H1 (cell line): ENCODE measurements at regions not wholly inside any gene's neighbourhood (a gene's known extent, or its start where the extent isn't known, plus 50 kb on each side); places are given as distances from the start of the nearest gene placed in this dataset.

ENCODE experiments used
- CTCF ChIA-PET: fragments of 300-600 bp; sonication (Branson Sonifier 250); formaldehyde crosslinking; loops from one replicate; lab custom pipeline; 2021; ENCODE audit not compliant: partially characterized antibody; lab: Charles Lee
- POLR2A ChIA-PET: fragments of 300-600 bp; sonication (Branson Sonifier 250); formaldehyde crosslinking; loops from one replicate; lab custom pipeline; 2021; ENCODE audit warnings: inconsistent platforms; ENCODE audit not compliant: partially characterized antibody; lab: Charles Lee
- DNase-seq, 2 experiments: peaks; one replicate each; pipeline versions ENCODE4 v3.0.0 to v3.0.0-alpha.2; 2010 to 2022; ENCODE audit warnings: low spot score in 2 of 2, low read depth in 1 of 2, mixed read lengths in 1 of 2
- FAIRE-seq: peaks from 2 replicates; lab custom pipeline; 2011; peaks lifted over from hg19 to GRCh38; lab: Jason Lieb, UNC
- H2AFZ ChIP-seq: 2 replicates; pipeline ENCODE4 v1.8.1; 2012; ENCODE audit warnings: low read length, inconsistent platforms
- H2AK5ac ChIP-seq: 2 replicates; pipeline ENCODE4 v1.6.1; 2013; ENCODE audit warnings: low read depth, low read length
- H2BK120ac ChIP-seq: replicated peaks from 2 replicates; pipeline ENCODE3; 2013; ENCODE audit warnings: low read depth, low read length, inconsistent platforms
- H2BK12ac ChIP-seq: 2 replicates; pipeline ENCODE4 v1.6.1; 2013; ENCODE audit warnings: low read depth, low read length
- H2BK15ac ChIP-seq: 2 replicates; pipeline ENCODE4 v1.6.1; 2013; ENCODE audit warnings: low read length
- H2BK20ac ChIP-seq: 2 replicates; pipeline ENCODE4 v1.6.1; 2013; ENCODE audit warnings: low read length
- H2BK5ac ChIP-seq: 2 replicates; pipeline ENCODE4 v1.6.1; 2013; ENCODE audit warnings: low read depth, low read length
- H3K14ac ChIP-seq: 2 replicates; pipeline ENCODE4 v1.6.1; 2013; ENCODE audit warnings: inconsistent platforms; ENCODE audit not compliant: insufficient read length
- H3K18ac ChIP-seq: 2 replicates; pipeline ENCODE4 v1.6.1; 2013; ENCODE audit warnings: low read length; ENCODE audit errors: extremely low read depth
- H3K23ac ChIP-seq: 2 replicates; pipeline ENCODE4 v1.6.1; 2013; ENCODE audit warnings: inconsistent platforms; ENCODE audit not compliant: insufficient read length
- H3K23me2 ChIP-seq: 2 replicates; pipeline ENCODE4 v1.6.1; 2013; ENCODE audit warnings: low read depth, low read length
- H3K27ac ChIP-seq: 2 replicates; pipeline ENCODE4 v1.6.1; 2011; ENCODE audit warnings: low read depth, low read length, inconsistent platforms
- H3K27me3 ChIP-seq, 4 experiments: replicated peaks in 1 of 4; 1 replicate in 1 of 4; 2 replicates in 3 of 4; pipeline versions ENCODE4 v1.6.1 to v1.8.1; 2011 to 2013; ENCODE audit warnings: low read length in 3 of 4, mild to moderate bottlenecking in 3 of 4, inconsistent platforms in 2 of 4, mixed read lengths in 2 of 4, moderate library complexity in 1 of 4; ENCODE audit not compliant: control insufficient read depth in 3 of 4, insufficient read depth in 3 of 4; ENCODE audit errors: extremely low read depth in 1 of 4
- H3K36me3 ChIP-seq, 4 experiments: 2 replicates each; pipeline versions ENCODE4 v1.6.1 to v1.8.1; 2011 to 2013; ENCODE audit warnings: mild to moderate bottlenecking in 4 of 4, low read length in 3 of 4, moderate library complexity in 2 of 4, control low read depth in 1 of 4, inconsistent platforms in 1 of 4; ENCODE audit not compliant: insufficient read depth in 4 of 4, control insufficient read depth in 2 of 4
- H3K4ac ChIP-seq: replicated peaks from 2 replicates; pipeline ENCODE3; 2013; ENCODE audit warnings: low read length, low read depth, mixed read lengths, inconsistent platforms; ENCODE audit not compliant: insufficient read length
- H3K4me1 ChIP-seq, 4 experiments: replicated peaks in 1 of 4; 1 replicate in 1 of 4; 2 replicates in 3 of 4; pipeline versions ENCODE4 v1.6.1 to v1.8.1; 2011 to 2013; ENCODE audit warnings: low read length in 3 of 4, inconsistent platforms in 2 of 4, mixed read lengths in 1 of 4; ENCODE audit not compliant: insufficient read depth in 4 of 4, control insufficient read depth in 3 of 4
- H3K4me2 ChIP-seq, 2 experiments: 2 replicates each; pipeline versions ENCODE4 v1.6.1 to v1.8.1; 2011 to 2013; ENCODE audit warnings: low read depth in 2 of 2, low read length in 2 of 2, control low read depth in 1 of 2, inconsistent platforms in 1 of 2, mild to moderate bottlenecking in 1 of 2; ENCODE audit not compliant: insufficient read depth in 1 of 2
- H3K4me3 ChIP-seq, 4 experiments: fragments of 200-600, 300-600 bp in 1 of 4; sonication (generic), shearing (Covaris generic), sonication (Bioruptor Twin) in 1 of 4; 2 replicates each; pipeline versions ENCODE4 v1.5.1 to v1.8.1; 2011 to 2016; ENCODE audit warnings: low read length in 4 of 4, low read depth in 3 of 4, control low read depth in 2 of 4, inconsistent platforms in 2 of 4, mild to moderate bottlenecking in 2 of 4, mixed read lengths in 1 of 4, moderate library complexity in 1 of 4; ENCODE audit not compliant: insufficient read depth in 2 of 4; ENCODE audit errors: extremely low read depth in 1 of 4
- H3K56ac ChIP-seq: replicated peaks from 2 replicates; pipeline ENCODE3; 2013; ENCODE audit warnings: low read depth, mild to moderate bottlenecking, mixed read lengths, low read length, inconsistent platforms; ENCODE audit not compliant: insufficient read length
- H3K79me1 ChIP-seq: 2 replicates; pipeline ENCODE4 v1.6.1; 2013; ENCODE audit warnings: low read depth, low read length, control low read depth
- H3K79me2 ChIP-seq, 2 experiments: 2 replicates each; pipeline versions ENCODE4 v1.6.1 to v1.8.1; 2012 to 2013; ENCODE audit warnings: low read length in 2 of 2, mild to moderate bottlenecking in 2 of 2, inconsistent platforms in 1 of 2; ENCODE audit not compliant: insufficient read depth in 2 of 2, control insufficient read depth in 1 of 2
- H3K9ac ChIP-seq, 4 experiments: replicated peaks in 1 of 4; 1 replicate in 1 of 4; 2 replicates in 3 of 4; pipeline versions ENCODE4 v1.6.1 to v1.8.1; 2011 to 2013; ENCODE audit warnings: low read depth in 3 of 4, low read length in 3 of 4, control low read depth in 2 of 4, mild to moderate bottlenecking in 2 of 4, moderate library complexity in 2 of 4, inconsistent platforms in 1 of 4; ENCODE audit errors: extremely low read depth in 1 of 4
- H3K9me3 ChIP-seq, 2 experiments: 2 replicates each; pipeline versions ENCODE4 v1.6.1 to v1.8.1; 2012 to 2013; ENCODE audit warnings: mild to moderate bottlenecking in 2 of 2, moderate library complexity in 2 of 2, control low read depth in 1 of 2, inconsistent platforms in 1 of 2, low read depth in 1 of 2, low read length in 1 of 2, mixed read lengths in 1 of 2; ENCODE audit not compliant: insufficient read depth in 2 of 2
- H4K20me1 ChIP-seq, 2 experiments: replicated peaks in 1 of 2; 2 replicates each; pipeline versions ENCODE3 to v1.8.1; 2011 to 2013; ENCODE audit warnings: inconsistent platforms in 2 of 2, low read length in 2 of 2, mild to moderate bottlenecking in 1 of 2; ENCODE audit not compliant: insufficient read depth in 2 of 2, control insufficient read depth in 1 of 2
- H4K5ac ChIP-seq: 2 replicates; pipeline ENCODE4 v1.6.1; 2013; ENCODE audit warnings: low read length, low read depth, mixed read lengths, inconsistent platforms; ENCODE audit not compliant: insufficient read length
- H4K8ac ChIP-seq: 2 replicates; pipeline ENCODE4 v1.8.0; 2013; ENCODE audit warnings: mild to moderate bottlenecking, moderate library complexity, low read length, inconsistent platforms; ENCODE audit not compliant: insufficient read depth; ENCODE audit errors: extremely low read depth
- H4K91ac ChIP-seq: replicated peaks from 2 replicates; pipeline ENCODE3; 2013; ENCODE audit warnings: low read length, mixed read lengths, inconsistent platforms; ENCODE audit not compliant: insufficient read length
- ATF3 ChIP-seq: IDR thresholded peaks from 2 replicates; pipeline ENCODE4 v1.6.1; 2011; ENCODE audit warnings: low read depth, mild to moderate bottlenecking, low read length; ENCODE audit not compliant: insufficient read depth
- BCL11A ChIP-seq, 2 experiments: IDR thresholded peaks; one replicate each; pipeline ENCODE4 v1.6.1; 2011; ENCODE audit warnings: low read depth in 2 of 2, low read length in 2 of 2, mild to moderate bottlenecking in 2 of 2
- CBX8 ChIP-seq: fragments of 300-800, 300-1000 bp; sonication (generic); IDR thresholded peaks from 2 replicates; pipeline ENCODE4 v1.7.1; 2016; ENCODE audit warnings: low read depth, low read length, borderline replicate concordance
- CHD1 ChIP-seq: IDR thresholded peaks from 2 replicates; pipeline ENCODE4 v1.6.1; 2012; ENCODE audit warnings: low read depth, low read length, improper control_type of control experiment
- GABPA ChIP-seq: IDR thresholded peaks from 2 replicates; pipeline ENCODE4 v1.6.1; 2011; ENCODE audit warnings: mild to moderate bottlenecking, low read length, moderate library complexity, borderline replicate concordance; ENCODE audit not compliant: insufficient read depth
- HDAC2 ChIP-seq, 2 experiments: fragments of 300-600 bp in 1 of 2; sonication (generic) in 1 of 2; IDR thresholded peaks; 2 replicates each; pipeline ENCODE4 v1.6.1; 2011 to 2012; ENCODE audit warnings: low read depth in 2 of 2, low read length in 2 of 2, mild to moderate bottlenecking in 2 of 2, moderate library complexity in 2 of 2, borderline replicate concordance in 1 of 2, inconsistent platforms in 1 of 2
- HDAC6 ChIP-seq: IDR thresholded peaks from one replicate; pipeline ENCODE4 v1.7.1; 2012; ENCODE audit warnings: low read depth, mild to moderate bottlenecking, inconsistent platforms, low read length, moderate library complexity
- JUN ChIP-seq: IDR thresholded peaks from 2 replicates; pipeline ENCODE4 v1.6.1; 2011; ENCODE audit warnings: low read depth, mild to moderate bottlenecking, improper control_type of control experiment, low read length
- KDM4A ChIP-seq: IDR thresholded peaks from one replicate; pipeline ENCODE4 v1.7.1; 2012; ENCODE audit warnings: low read depth, mild to moderate bottlenecking, moderate library complexity, low read length, inconsistent platforms; ENCODE audit not compliant: severe bottlenecking
- POLR2A ChIP-seq, 2 experiments: IDR thresholded peaks; 1 replicate in 1 of 2; 2 replicates in 1 of 2; pipeline ENCODE4 v1.6.1; 2011; ENCODE audit warnings: low read depth in 2 of 2, low read length in 2 of 2, mild to moderate bottlenecking in 2 of 2; ENCODE audit errors: control extremely low read depth in 1 of 2
- RFX5 ChIP-seq: IDR thresholded peaks from 2 replicates; pipeline ENCODE4 v1.6.1; 2011; ENCODE audit warnings: low read depth, low read length, improper control_type of control experiment, borderline replicate concordance
- SIX5 ChIP-seq: IDR thresholded peaks from 2 replicates; pipeline ENCODE4 v1.6.1; 2011; ENCODE audit warnings: mild to moderate bottlenecking, low read depth, low read length
- TCF12 ChIP-seq: IDR thresholded peaks from 2 replicates; pipeline ENCODE4 v1.6.1; 2011; ENCODE audit warnings: low read depth, mild to moderate bottlenecking, low read length
- USF2 ChIP-seq: IDR thresholded peaks from 2 replicates; pipeline ENCODE4 v1.6.1; 2011; ENCODE audit warnings: low read length, improper control_type of control experiment
- WGBS, 2 experiments: shearing (Covaris generic) in 1 of 2; methylation state at CpG; one replicate each; pipeline versions ENCODE4 v1.1.6 to v1.1.7; 2013 to 2015; ENCODE audit warnings: low lambda C conversion rate in 2 of 2, mixed read lengths in 2 of 2, inconsistent platforms in 1 of 2, low coverage in 1 of 2, missing lambda C conversion rate in 1 of 2; ENCODE audit not compliant: insufficient replicate concordance in 2 of 2, insufficient coverage in 1 of 2, insufficient read length in 1 of 2; ENCODE audit errors: extremely low coverage in 1 of 2, missing lambda C conversion rate in 1 of 2; 5-methylcytosine and 5-hydroxymethylcytosine counted together

- no peak overlapping the region for H4K5ac ChIP-seq
- H3K79me1 ChIP-seq = no peaks in the 10 kb centered on the region; the same call in 1 of the 2 replicates
- H3K56ac ChIP-seq = no peak overlapping the region
- no peak overlapping the region for H3K14ac ChIP-seq
- no peak overlapping the region for H3K4me2 ChIP-seq
- DNase-seq = no peak
- 80 to 100% methylated on average over 1 to 4 of the region's 4 CpGs for WGBS, 2 experiments
- no peak for FAIRE-seq
- H3K9me3 ChIP-seq = peaks cover 0 to 2% of the 10 kb centered on the region in 2 experiments; a peak in 1 of 4 replicates
- no peaks in the 10 kb centered on the region; the same call in 1 of the 2 replicates for H3K23me2 ChIP-seq
- no peaks in the 10 kb centered on the region for H3K27me3 ChIP-seq
- H2BK12ac ChIP-seq = no peak overlapping the region
- H2AFZ ChIP-seq = no peak overlapping the region
- no peak overlapping the region for H3K9ac ChIP-seq
- no peaks in the 10 kb centered on the region for H3K36me3 ChIP-seq
- no peak overlapping the region for H3K4me3 ChIP-seq
- no peak overlapping the region for H2AK5ac ChIP-seq
- no peak overlapping the region for H4K91ac ChIP-seq
- H2BK5ac ChIP-seq = no peak overlapping the region
- no peak overlapping the region for H3K4ac ChIP-seq
- peaks cover 0 to 9% of the 10 kb centered on the region in 2 experiments; a peak in 1 of 4 replicates for H3K79me2 ChIP-seq
- H3K4me1 ChIP-seq = no peaks in the 10 kb centered on the region
- POLR2A ChIA-PET = no interaction called here
- no peak overlapping the region for H2BK15ac ChIP-seq
- CTCF ChIA-PET = no interaction called here
- no peaks in the 10 kb centered on the region for H4K20me1 ChIP-seq
- H2BK120ac ChIP-seq = no peak overlapping the region
- no peak overlapping the region for H3K18ac ChIP-seq
- no peak overlapping the region for H3K27ac ChIP-seq
- H2BK20ac ChIP-seq = no peak overlapping the region
- no peak overlapping the region for H4K8ac ChIP-seq
- H3K23ac ChIP-seq = no peak overlapping the region
- TF ChIP-seq CBX8 (no peak), TCF12 (no peak), HDAC6 (no peak), USF2 (no peak), POLR2A (IDR thresholded peaks at IDR 0.05; ENCODE audit: control extremely low read depth in 1 of 2, low read depth in 2 of 2, low read length in 2 of 2) (no peak), ATF3 (no peak), JUN (no peak), CHD1 (no peak), KDM4A (no peak), RFX5 (no peak), SIX5 (no peak), BCL11A (IDR thresholded peaks at IDR 0.05; ENCODE audit: low read depth in 2 of 2, low read length in 2 of 2) (no peak), HDAC2 (IDR thresholded peaks at IDR 0.05; ENCODE audit: borderline replicate concordance in 1 of 2, low read depth in 2 of 2, low read length in 2 of 2) (no peak), GABPA (no peak)
Measured at GRCh38 chr15:81987628-81988027, 58.2 kb downstream of the MEX3B start.
